ENCODE measurements at regions not wholly inside any gene's neighbourhood (a gene's known extent, or its start where the extent isn't known, plus 50 kb on each side); places are given as distances from the start of the nearest gene placed in this dataset.

- no peak overlapping the region for H3K4me3 ChIP-seq
- 24 to 60% methylated on average over 1 to 2 of the region's 2 CpGs for WGBS, 2 donors
- DNase-seq = no peak
- TF ChIP-seq POLR2A (IDR thresholded peaks at IDR 0.05) (no peak), CTCF (IDR thresholded peaks at IDR 0.05) (no peak)
- H3K9me3 ChIP-seq = no peaks in the 10 kb centered on the region
- no peaks in the 10 kb centered on the region for H3K27me3 ChIP-seq
- intact Hi-C loops (cut with DNase I) = no loop called here
- no peaks in the 10 kb centered on the region for H3K36me3 ChIP-seq
- no peaks in the 10 kb centered on the region for H3K4me1 ChIP-seq
- H3K27ac ChIP-seq = no peak overlapping the region
These were observed 69.4 kb upstream of the CLNK start for GRCh38 chr4:10753856-10754402.

GRCh38 chr4:10753336-10753735, 68.8 kb upstream of the CLNK start:
- intact Hi-C loops (cut with DNase I) = no loop called here
- no peak overlapping the region for H3K4me3 ChIP-seq
- no peaks in the 10 kb centered on the region for H3K9me3 ChIP-seq
- no peaks in the 10 kb centered on the region for H3K4me1 ChIP-seq
- H3K36me3 ChIP-seq = no peaks in the 10 kb centered on the region
- no peaks in the 10 kb centered on the region for H3K27me3 ChIP-seq
- DNase-seq = no peak
- WGBS, 2 donors = 84 to 86% methylated on average over 5 of the region's 5 CpGs
- TF ChIP-seq POLR2A (IDR thresholded peaks at IDR 0.05) (no peak), CTCF (IDR thresholded peaks at IDR 0.05) (no peak)
- H3K27ac ChIP-seq = no peak overlapping the region

- Histone ChIP-seq H3K27ac (no peak overlapping the region), H3K4me1 (no peaks in the 10 kb centered on the region), H3K9me3 (no peaks in the 10 kb centered on the region), H3K27me3 (no peaks in the 10 kb centered on the region), H3K4me3 (no peak overlapping the region), H3K36me3 (no peaks in the 10 kb centered on the region)
- TF ChIP-seq POLR2A (IDR thresholded peaks at IDR 0.05) = no peak
- TF ChIP-seq CTCF (IDR thresholded peaks at IDR 0.05) = no peak
- WGBS, 2 donors = 49 to 54% methylated on average over 5 of the region's 5 CpGs
- DNase-seq = no peak
- intact Hi-C loops (cut with DNase I) = no loop called here
These were observed 66.1 kb upstream of the CLNK start for GRCh38 chr4:10750714-10751113.

- no peaks in the 10 kb centered on the region for H3K36me3 ChIP-seq
- no peaks in the 10 kb centered on the region for H3K4me1 ChIP-seq
- no peak for DNase-seq
- WGBS, 2 donors = 65 to 72% methylated on average over 5 of the region's 5 CpGs
- H3K27me3 ChIP-seq = peaks cover 0 to 4% (median 0%) of the 10 kb centered on the region in 4 donors
- no peak overlapping the region for H3K27ac ChIP-seq
- no peak overlapping the region for H3K4me3 ChIP-seq
- intact Hi-C loops (cut with DNase I) = no loop called here
- H3K9me3 ChIP-seq = no peaks in the 10 kb centered on the region
- TF ChIP-seq CTCF (IDR thresholded peaks at IDR 0.05) (no peak), POLR2A (IDR thresholded peaks at IDR 0.05) (no peak)
These were observed 62.6 kb upstream of the CLNK start for GRCh38 chr4:10747186-10747585.

- H3K4me3 ChIP-seq = no peak overlapping the region
- no peaks in the 10 kb centered on the region for H3K9me3 ChIP-seq
- no peak for DNase-seq
- H3K36me3 ChIP-seq = no peaks in the 10 kb centered on the region
- H3K27me3 ChIP-seq = peaks cover 0 to 4% (median 0%) of the 10 kb centered on the region in 4 donors
- no peak overlapping the region for H3K27ac ChIP-seq
- intact Hi-C loops (cut with DNase I) = no loop called here
- no peaks in the 10 kb centered on the region for H3K4me1 ChIP-seq
- no peak for TF ChIP-seq POLR2A (IDR thresholded peaks at IDR 0.05)
- no peak for TF ChIP-seq CTCF (IDR thresholded peaks at IDR 0.05)
- WGBS, 2 donors = 45 to 55% methylated on average over 3 of the region's 3 CpGs
These were observed 62.0 kb upstream of the CLNK start for GRCh38 chr4:10746371-10747171.
